Neuronal stem cell (in vitro differentiated cells): ENCODE measurements at regions not wholly inside any gene's neighbourhood (a gene's known extent, or its start where the extent isn't known, plus 50 kb on each side); places are given as distances from the start of the nearest gene placed in this dataset.

ENCODE experiments used
- DNase-seq: peaks from one replicate; pipeline ENCODE4 v3.0.0-alpha.2; 2013; ENCODE audit warnings: low spot score
- H2AFZ ChIP-seq: one replicate; pipeline ENCODE4 v1.6.1; 2013; ENCODE audit warnings: mild to moderate bottlenecking, low read length, inconsistent platforms
- H2AK5ac ChIP-seq: 2 replicates; pipeline ENCODE4 v1.6.1; 2013; ENCODE audit warnings: low read depth, mild to moderate bottlenecking, inconsistent platforms, low read length, moderate library complexity, mixed read lengths
- H2BK120ac ChIP-seq: 2 replicates; pipeline ENCODE4 v1.6.1; 2013; ENCODE audit warnings: low read depth, mild to moderate bottlenecking, inconsistent platforms, low read length, moderate library complexity, mixed read lengths
- H2BK12ac ChIP-seq: one replicate; pipeline ENCODE4 v1.6.1; 2013; ENCODE audit warnings: low read length, inconsistent platforms
- H2BK15ac ChIP-seq: 2 replicates; pipeline ENCODE4 v1.6.1; 2013; ENCODE audit warnings: mild to moderate bottlenecking, low read length, inconsistent platforms, mixed read lengths
- H2BK5ac ChIP-seq: one replicate; pipeline ENCODE4 v1.6.1; 2013; ENCODE audit warnings: inconsistent platforms, mild to moderate bottlenecking, low read length, moderate library complexity
- H3K14ac ChIP-seq: one replicate; pipeline ENCODE4 v1.6.1; 2013; ENCODE audit warnings: low read length, inconsistent platforms
- H3K18ac ChIP-seq: 2 replicates; pipeline ENCODE4 v1.6.1; 2013; ENCODE audit warnings: low read length, inconsistent platforms
- H3K23ac ChIP-seq: 2 replicates; pipeline ENCODE4 v1.6.1; 2013; ENCODE audit warnings: low read depth, mild to moderate bottlenecking, mixed read lengths, low read length, inconsistent platforms; ENCODE audit not compliant: poor library complexity
- H3K27ac ChIP-seq: replicated peaks from 3 replicates; pipeline ENCODE4 v1.5.1; 2013; ENCODE audit warnings: low read length, inconsistent platforms
- H3K27me3 ChIP-seq, 3 experiments: 2 replicates each; pipeline ENCODE4 v1.6.1; 2013; ENCODE audit warnings: low read length in 3 of 3, mild to moderate bottlenecking in 2 of 3, inconsistent platforms in 1 of 3, low read depth in 1 of 3, mixed read lengths in 1 of 3, moderate library complexity in 1 of 3; ENCODE audit not compliant: control insufficient read depth in 3 of 3, insufficient read depth in 3 of 3
- H3K36me3 ChIP-seq, 2 donors: replicated peaks in 1 of 2; 2 replicates each; pipeline ENCODE4 v1.6.1; 2013; ENCODE audit warnings: low read length in 2 of 2; ENCODE audit not compliant: control insufficient read depth in 2 of 2, insufficient read depth in 2 of 2
- H3K4ac ChIP-seq: 2 replicates; pipeline ENCODE4 v1.6.1; 2013; ENCODE audit warnings: inconsistent platforms, mild to moderate bottlenecking, low read length, moderate library complexity
- H3K4me1 ChIP-seq, 2 donors: 1 replicate in 1 of 2; 2 replicates in 1 of 2; pipeline ENCODE4 v1.6.1; 2013; ENCODE audit warnings: low read length in 2 of 2, low read depth in 1 of 2; ENCODE audit not compliant: control insufficient read depth in 2 of 2, insufficient read depth in 1 of 2
- H3K4me2 ChIP-seq: one replicate; pipeline ENCODE4 v1.6.1; 2013; ENCODE audit warnings: mild to moderate bottlenecking, low read length, inconsistent platforms; ENCODE audit not compliant: insufficient read depth, poor library complexity, severe bottlenecking
- H3K4me3 ChIP-seq, 2 donors: 2 replicates each; pipeline ENCODE4 v1.5.1; 2013; ENCODE audit warnings: low read length in 2 of 2, mild to moderate bottlenecking in 2 of 2, inconsistent platforms in 1 of 2, moderate library complexity in 1 of 2
- H3K79me1 ChIP-seq: one replicate; pipeline ENCODE4 v1.6.1; 2013; ENCODE audit warnings: low read depth, mild to moderate bottlenecking, inconsistent platforms, low read length, moderate library complexity
- H3K9ac ChIP-seq: one replicate; pipeline ENCODE4 v1.6.1; 2013; ENCODE audit warnings: mild to moderate bottlenecking, low read depth, low read length, inconsistent platforms; ENCODE audit not compliant: poor library complexity
- H3K9me3 ChIP-seq, 2 donors: replicated peaks in 1 of 2; 2 replicates each; pipeline versions ENCODE3 to v1.6.1; 2013; ENCODE audit warnings: low read length in 2 of 2, mild to moderate bottlenecking in 2 of 2, inconsistent platforms in 1 of 2, low read depth in 1 of 2, mixed read lengths in 1 of 2, moderate library complexity in 1 of 2; ENCODE audit not compliant: control insufficient read depth in 2 of 2, insufficient read depth in 1 of 2
- H4K8ac ChIP-seq: one replicate; pipeline ENCODE4 v1.6.1; 2013; ENCODE audit warnings: low read depth, mild to moderate bottlenecking, inconsistent platforms, low read length, moderate library complexity
- H4K91ac ChIP-seq: one replicate; pipeline ENCODE4 v1.6.1; 2013; ENCODE audit warnings: low read length, low read depth, mild to moderate bottlenecking, inconsistent platforms; ENCODE audit not compliant: poor library complexity
- WGBS, 2 donors: extraction: QIAGEN DNeasy Blood & Tissue Kit; methylation state at CpG; one replicate each; pipeline ENCODE4 v1.1.7; 2013; ENCODE audit warnings: missing lambda C conversion rate in 2 of 2, mixed read lengths in 1 of 2; ENCODE audit not compliant: insufficient read length in 2 of 2, insufficient replicate concordance in 1 of 2; ENCODE audit errors: extremely low coverage in 2 of 2; 5-methylcytosine and 5-hydroxymethylcytosine counted together

GRCh38 chr2:6288791-6289190 is 576.9 kb downstream of the CMPK2 start:
- H3K4ac ChIP-seq, result no peak overlapping the region
- no peak overlapping the region for H4K91ac ChIP-seq
- H2BK120ac ChIP-seq, result no peak overlapping the region
- H2BK5ac ChIP-seq, result no peak overlapping the region
- H2BK15ac ChIP-seq, result no peak overlapping the region
- H3K14ac ChIP-seq, result no peak overlapping the region
- peaks cover 0 to 14% of the 10 kb centered on the region in 2 donors for H3K9me3 ChIP-seq
- no peak overlapping the region for H3K9ac ChIP-seq
- no peak overlapping the region for H2AFZ ChIP-seq
- no peak overlapping the region for H2BK12ac ChIP-seq
- H3K23ac ChIP-seq, result no peak overlapping the region
- H3K18ac ChIP-seq, result no peak overlapping the region
- H3K4me1 ChIP-seq, result peaks cover 3 to 14% of the 10 kb centered on the region in 2 donors
- no peak overlapping the region for H2AK5ac ChIP-seq
- no peak for DNase-seq
- H3K27ac ChIP-seq, result no peak overlapping the region
- no peaks in the 10 kb centered on the region for H3K79me1 ChIP-seq
- no peak overlapping the region for H4K8ac ChIP-seq
- no peaks in the 10 kb centered on the region for H3K27me3 ChIP-seq
- H3K36me3 ChIP-seq, result no peaks in the 10 kb centered on the region
- H3K4me2 ChIP-seq, result no peak overlapping the region
- no peak overlapping the region for H3K4me3 ChIP-seq

- Histone ChIP-seq H4K91ac (no peak overlapping the region), H2AK5ac (no peak overlapping the region), H3K9ac (no peak overlapping the region), H3K4me3 (no peak overlapping the region), H3K23ac (no peak overlapping the region), H2BK120ac (no peak overlapping the region), H3K9me3 (peaks cover 0 to 16% of the 10 kb centered on the region in 2 donors), H3K4me2 (no peak overlapping the region), H2BK12ac (no peak overlapping the region), H2AFZ (peak overlapping the region; percentile 45), H3K14ac (no peak overlapping the region), H3K4ac (no peak overlapping the region), H3K18ac (no peak overlapping the region), H2BK5ac (no peak overlapping the region), H4K8ac (no peak overlapping the region), H2BK15ac (no peak overlapping the region), H3K27ac (no peak overlapping the region), H3K79me1 (no peaks in the 10 kb centered on the region), H3K36me3 (no peaks in the 10 kb centered on the region), H3K4me1 (peaks cover 3 to 14% of the 10 kb centered on the region in 2 donors), H3K27me3 (no peaks in the 10 kb centered on the region)
- no peak for DNase-seq
- WGBS, 2 donors, result no CpG with 5 or more reads among the region's 9 CpGs
Measured at GRCh38 chr2:6290217-6291015, 575.3 kb downstream of the CMPK2 start.

GRCh38 chr2:6294791-6295190 is 570.9 kb downstream of the CMPK2 start:
- Histone ChIP-seq H3K4me1 (peaks cover 3 to 13% of the 10 kb centered on the region in 2 donors), H3K9me3 (peaks cover 0 to 16% of the 10 kb centered on the region in 2 donors), H2AK5ac (no peak overlapping the region), H3K79me1 (no peaks in the 10 kb centered on the region), H3K4me3 (no peak overlapping the region), H2BK15ac (no peak overlapping the region), H3K18ac (no peak overlapping the region), H4K91ac (no peak overlapping the region), H3K27me3 (no peaks in the 10 kb centered on the region), H3K23ac (no peak overlapping the region), H3K4ac (no peak overlapping the region), H3K4me2 (no peak overlapping the region), H2BK120ac (no peak overlapping the region), H3K36me3 (no peaks in the 10 kb centered on the region), H2BK12ac (no peak overlapping the region), H4K8ac (no peak overlapping the region), H3K14ac (no peak overlapping the region), H2AFZ (no peak overlapping the region), H3K27ac (no peak overlapping the region), H3K9ac (no peak overlapping the region), H2BK5ac (no peak overlapping the region)
- no peak for DNase-seq
- whole genome bisulfite sequencing, 2 donors, result no CpG with 5 or more reads among the region's 2 CpGs

GRCh38 chr2:6297238-6297637 is 568.5 kb downstream of the CMPK2 start:
- Histone ChIP-seq H3K14ac (no peak overlapping the region), H3K4me3 (peak overlapping the region in 1 of 2 donors; percentile 22), H3K79me1 (no peaks in the 10 kb centered on the region), H2BK120ac (no peak overlapping the region), H3K36me3 (no peaks in the 10 kb centered on the region), H3K23ac (no peak overlapping the region), H2AK5ac (no peak overlapping the region), H2BK15ac (peak overlapping the region; percentile 42), H3K9ac (no peak overlapping the region), H3K9me3 (peaks cover 3 to 11% of the 10 kb centered on the region in 2 donors), H2AFZ (peak overlapping the region; percentile 15), H4K91ac (no peak overlapping the region), H3K27me3 (no peaks in the 10 kb centered on the region), H3K4me2 (no peak overlapping the region), H3K4me1 (peaks cover 0 to 2% of the 10 kb centered on the region in 2 donors), H2BK5ac (no peak overlapping the region), H3K27ac (no peak overlapping the region), H3K18ac (peak overlapping the region; percentile 84), H4K8ac (no peak overlapping the region), H2BK12ac (no peak overlapping the region), H3K4ac (no peak overlapping the region)
- no CpG with 5 or more reads among the region's 4 CpGs for WGBS, 2 donors
- DNase-seq, result no peak
